H1 (cell line): ENCODE measurements at regions not wholly inside any gene's neighbourhood (a gene's known extent, or its start where the extent isn't known, plus 50 kb on each side); places are given as distances from the start of the nearest gene placed in this dataset.

ENCODE experiments used
- CTCF ChIA-PET: fragments of 300-600 bp; sonication (Branson Sonifier 250); formaldehyde crosslinking; loops from one replicate; lab custom pipeline; 2021; ENCODE audit not compliant: partially characterized antibody; lab: Charles Lee
- POLR2A ChIA-PET: fragments of 300-600 bp; sonication (Branson Sonifier 250); formaldehyde crosslinking; loops from one replicate; lab custom pipeline; 2021; ENCODE audit warnings: inconsistent platforms; ENCODE audit not compliant: partially characterized antibody; lab: Charles Lee
- DNase-seq, 2 experiments: peaks; one replicate each; pipeline versions ENCODE4 v3.0.0 to v3.0.0-alpha.2; 2010 to 2022; ENCODE audit warnings: low spot score in 2 of 2, low read depth in 1 of 2, mixed read lengths in 1 of 2
- FAIRE-seq: peaks from 2 replicates; lab custom pipeline; 2011; peaks lifted over from hg19 to GRCh38; lab: Jason Lieb, UNC
- H2AFZ ChIP-seq: 2 replicates; pipeline ENCODE4 v1.8.1; 2012; ENCODE audit warnings: low read length, inconsistent platforms
- H2AK5ac ChIP-seq: 2 replicates; pipeline ENCODE4 v1.6.1; 2013; ENCODE audit warnings: low read depth, low read length
- H2BK120ac ChIP-seq: replicated peaks from 2 replicates; pipeline ENCODE3; 2013; ENCODE audit warnings: low read depth, low read length, inconsistent platforms
- H2BK12ac ChIP-seq: 2 replicates; pipeline ENCODE4 v1.6.1; 2013; ENCODE audit warnings: low read depth, low read length
- H2BK15ac ChIP-seq: 2 replicates; pipeline ENCODE4 v1.6.1; 2013; ENCODE audit warnings: low read length
- H2BK20ac ChIP-seq: 2 replicates; pipeline ENCODE4 v1.6.1; 2013; ENCODE audit warnings: low read length
- H2BK5ac ChIP-seq: 2 replicates; pipeline ENCODE4 v1.6.1; 2013; ENCODE audit warnings: low read depth, low read length
- H3K14ac ChIP-seq: 2 replicates; pipeline ENCODE4 v1.6.1; 2013; ENCODE audit warnings: inconsistent platforms; ENCODE audit not compliant: insufficient read length
- H3K18ac ChIP-seq: 2 replicates; pipeline ENCODE4 v1.6.1; 2013; ENCODE audit warnings: low read length; ENCODE audit errors: extremely low read depth
- H3K23ac ChIP-seq: 2 replicates; pipeline ENCODE4 v1.6.1; 2013; ENCODE audit warnings: inconsistent platforms; ENCODE audit not compliant: insufficient read length
- H3K23me2 ChIP-seq: 2 replicates; pipeline ENCODE4 v1.6.1; 2013; ENCODE audit warnings: low read depth, low read length
- H3K27ac ChIP-seq: 2 replicates; pipeline ENCODE4 v1.6.1; 2011; ENCODE audit warnings: low read depth, low read length, inconsistent platforms
- H3K27me3 ChIP-seq, 4 experiments: replicated peaks in 1 of 4; 1 replicate in 1 of 4; 2 replicates in 3 of 4; pipeline versions ENCODE4 v1.6.1 to v1.8.1; 2011 to 2013; ENCODE audit warnings: low read length in 3 of 4, mild to moderate bottlenecking in 3 of 4, inconsistent platforms in 2 of 4, mixed read lengths in 2 of 4, moderate library complexity in 1 of 4; ENCODE audit not compliant: control insufficient read depth in 3 of 4, insufficient read depth in 3 of 4; ENCODE audit errors: extremely low read depth in 1 of 4
- H3K36me3 ChIP-seq, 4 experiments: 2 replicates each; pipeline versions ENCODE4 v1.6.1 to v1.8.1; 2011 to 2013; ENCODE audit warnings: mild to moderate bottlenecking in 4 of 4, low read length in 3 of 4, moderate library complexity in 2 of 4, control low read depth in 1 of 4, inconsistent platforms in 1 of 4; ENCODE audit not compliant: insufficient read depth in 4 of 4, control insufficient read depth in 2 of 4
- H3K4ac ChIP-seq: replicated peaks from 2 replicates; pipeline ENCODE3; 2013; ENCODE audit warnings: low read length, low read depth, mixed read lengths, inconsistent platforms; ENCODE audit not compliant: insufficient read length
- H3K4me1 ChIP-seq, 4 experiments: replicated peaks in 1 of 4; 1 replicate in 1 of 4; 2 replicates in 3 of 4; pipeline versions ENCODE4 v1.6.1 to v1.8.1; 2011 to 2013; ENCODE audit warnings: low read length in 3 of 4, inconsistent platforms in 2 of 4, mixed read lengths in 1 of 4; ENCODE audit not compliant: insufficient read depth in 4 of 4, control insufficient read depth in 3 of 4
- H3K4me2 ChIP-seq, 2 experiments: 2 replicates each; pipeline versions ENCODE4 v1.6.1 to v1.8.1; 2011 to 2013; ENCODE audit warnings: low read depth in 2 of 2, low read length in 2 of 2, control low read depth in 1 of 2, inconsistent platforms in 1 of 2, mild to moderate bottlenecking in 1 of 2; ENCODE audit not compliant: insufficient read depth in 1 of 2
- H3K4me3 ChIP-seq, 4 experiments: fragments of 200-600, 300-600 bp in 1 of 4; sonication (generic), shearing (Covaris generic), sonication (Bioruptor Twin) in 1 of 4; 2 replicates each; pipeline versions ENCODE4 v1.5.1 to v1.8.1; 2011 to 2016; ENCODE audit warnings: low read length in 4 of 4, low read depth in 3 of 4, control low read depth in 2 of 4, inconsistent platforms in 2 of 4, mild to moderate bottlenecking in 2 of 4, mixed read lengths in 1 of 4, moderate library complexity in 1 of 4; ENCODE audit not compliant: insufficient read depth in 2 of 4; ENCODE audit errors: extremely low read depth in 1 of 4
- H3K56ac ChIP-seq: replicated peaks from 2 replicates; pipeline ENCODE3; 2013; ENCODE audit warnings: low read depth, mild to moderate bottlenecking, mixed read lengths, low read length, inconsistent platforms; ENCODE audit not compliant: insufficient read length
- H3K79me1 ChIP-seq: 2 replicates; pipeline ENCODE4 v1.6.1; 2013; ENCODE audit warnings: low read depth, low read length, control low read depth
- H3K79me2 ChIP-seq, 2 experiments: 2 replicates each; pipeline versions ENCODE4 v1.6.1 to v1.8.1; 2012 to 2013; ENCODE audit warnings: low read length in 2 of 2, mild to moderate bottlenecking in 2 of 2, inconsistent platforms in 1 of 2; ENCODE audit not compliant: insufficient read depth in 2 of 2, control insufficient read depth in 1 of 2
- H3K9ac ChIP-seq, 4 experiments: replicated peaks in 1 of 4; 1 replicate in 1 of 4; 2 replicates in 3 of 4; pipeline versions ENCODE4 v1.6.1 to v1.8.1; 2011 to 2013; ENCODE audit warnings: low read depth in 3 of 4, low read length in 3 of 4, control low read depth in 2 of 4, mild to moderate bottlenecking in 2 of 4, moderate library complexity in 2 of 4, inconsistent platforms in 1 of 4; ENCODE audit errors: extremely low read depth in 1 of 4
- H3K9me3 ChIP-seq, 2 experiments: 2 replicates each; pipeline versions ENCODE4 v1.6.1 to v1.8.1; 2012 to 2013; ENCODE audit warnings: mild to moderate bottlenecking in 2 of 2, moderate library complexity in 2 of 2, control low read depth in 1 of 2, inconsistent platforms in 1 of 2, low read depth in 1 of 2, low read length in 1 of 2, mixed read lengths in 1 of 2; ENCODE audit not compliant: insufficient read depth in 2 of 2
- H4K20me1 ChIP-seq, 2 experiments: replicated peaks in 1 of 2; 2 replicates each; pipeline versions ENCODE3 to v1.8.1; 2011 to 2013; ENCODE audit warnings: inconsistent platforms in 2 of 2, low read length in 2 of 2, mild to moderate bottlenecking in 1 of 2; ENCODE audit not compliant: insufficient read depth in 2 of 2, control insufficient read depth in 1 of 2
- H4K5ac ChIP-seq: 2 replicates; pipeline ENCODE4 v1.6.1; 2013; ENCODE audit warnings: low read length, low read depth, mixed read lengths, inconsistent platforms; ENCODE audit not compliant: insufficient read length
- H4K8ac ChIP-seq: 2 replicates; pipeline ENCODE4 v1.8.0; 2013; ENCODE audit warnings: mild to moderate bottlenecking, moderate library complexity, low read length, inconsistent platforms; ENCODE audit not compliant: insufficient read depth; ENCODE audit errors: extremely low read depth
- H4K91ac ChIP-seq: replicated peaks from 2 replicates; pipeline ENCODE3; 2013; ENCODE audit warnings: low read length, mixed read lengths, inconsistent platforms; ENCODE audit not compliant: insufficient read length
- BRCA1 ChIP-seq: IDR thresholded peaks from 2 replicates; pipeline ENCODE4 v1.6.1; 2012; ENCODE audit warnings: low read depth, low read length, improper control_type of control experiment
- CBX5 ChIP-seq: fragments of 300-800, 300-1000 bp; sonication (generic); IDR thresholded peaks from 2 replicates; pipeline ENCODE4 v1.7.1; 2016; ENCODE audit warnings: antibody characterized with exemption, low read length, low read depth
- EGR1 ChIP-seq: IDR thresholded peaks from 2 replicates; pipeline ENCODE4 v1.6.1; 2011; ENCODE audit warnings: low read depth, low read length, borderline replicate concordance
- EP300 ChIP-seq, 2 experiments: IDR thresholded peaks; 1 replicate in 1 of 2; 2 replicates in 1 of 2; pipeline ENCODE4 v1.6.1; 2011 to 2012; ENCODE audit warnings: low read depth in 2 of 2, low read length in 2 of 2, mild to moderate bottlenecking in 2 of 2, borderline replicate concordance in 1 of 2, inconsistent platforms in 1 of 2, moderate library complexity in 1 of 2
- JUN ChIP-seq: IDR thresholded peaks from 2 replicates; pipeline ENCODE4 v1.6.1; 2011; ENCODE audit warnings: low read depth, mild to moderate bottlenecking, improper control_type of control experiment, low read length
- JUND ChIP-seq: IDR thresholded peaks from 2 replicates; pipeline ENCODE4 v1.6.1; 2011; ENCODE audit warnings: mild to moderate bottlenecking, improper control_type of control experiment, low read length
- KDM4A ChIP-seq: IDR thresholded peaks from one replicate; pipeline ENCODE4 v1.7.1; 2012; ENCODE audit warnings: low read depth, mild to moderate bottlenecking, moderate library complexity, low read length, inconsistent platforms; ENCODE audit not compliant: severe bottlenecking
- NRF1 ChIP-seq: IDR thresholded peaks from 2 replicates; pipeline ENCODE4 v1.6.1; 2011; ENCODE audit warnings: mild to moderate bottlenecking, low read depth, low read length, improper control_type of control experiment
- RFX5 ChIP-seq: IDR thresholded peaks from 2 replicates; pipeline ENCODE4 v1.6.1; 2011; ENCODE audit warnings: low read depth, low read length, improper control_type of control experiment, borderline replicate concordance
- RNF2 ChIP-seq: fragments of 200-900, 300-1000 bp; sonication (generic); IDR thresholded peaks from 2 replicates; pipeline ENCODE4 v1.7.1; 2016; ENCODE audit warnings: borderline replicate concordance, low read depth, mild to moderate bottlenecking, antibody characterized with exemption, low read length; ENCODE audit not compliant: poor library complexity, severe bottlenecking; ENCODE audit errors: missing control alignments
- SIN3A ChIP-seq, 2 experiments: IDR thresholded peaks in 1 of 2; conservative IDR thresholded peaks in 1 of 2; 2 replicates each; pipeline ENCODE4 v1.6.1; 2011 to 2012; ENCODE audit warnings: low read length in 2 of 2, improper control_type of control experiment in 1 of 2, low read depth in 1 of 2, mild to moderate bottlenecking in 1 of 2
- SUZ12 ChIP-seq: fragments of 200-600 bp; sonication (generic); IDR thresholded peaks from 2 replicates; pipeline ENCODE4 v1.6.1; 2012; ENCODE audit warnings: mild to moderate bottlenecking, inconsistent platforms, low read length, moderate library complexity, mixed read lengths
- TAF1 ChIP-seq: IDR thresholded peaks from 2 replicates; pipeline ENCODE4 v1.6.1; 2011; ENCODE audit warnings: mild to moderate bottlenecking, low read depth, low read length
- WGBS, 2 experiments: shearing (Covaris generic) in 1 of 2; methylation state at CpG; one replicate each; pipeline versions ENCODE4 v1.1.6 to v1.1.7; 2013 to 2015; ENCODE audit warnings: low lambda C conversion rate in 2 of 2, mixed read lengths in 2 of 2, inconsistent platforms in 1 of 2, low coverage in 1 of 2, missing lambda C conversion rate in 1 of 2; ENCODE audit not compliant: insufficient replicate concordance in 2 of 2, insufficient coverage in 1 of 2, insufficient read length in 1 of 2; ENCODE audit errors: extremely low coverage in 1 of 2, missing lambda C conversion rate in 1 of 2; 5-methylcytosine and 5-hydroxymethylcytosine counted together

DNA sequence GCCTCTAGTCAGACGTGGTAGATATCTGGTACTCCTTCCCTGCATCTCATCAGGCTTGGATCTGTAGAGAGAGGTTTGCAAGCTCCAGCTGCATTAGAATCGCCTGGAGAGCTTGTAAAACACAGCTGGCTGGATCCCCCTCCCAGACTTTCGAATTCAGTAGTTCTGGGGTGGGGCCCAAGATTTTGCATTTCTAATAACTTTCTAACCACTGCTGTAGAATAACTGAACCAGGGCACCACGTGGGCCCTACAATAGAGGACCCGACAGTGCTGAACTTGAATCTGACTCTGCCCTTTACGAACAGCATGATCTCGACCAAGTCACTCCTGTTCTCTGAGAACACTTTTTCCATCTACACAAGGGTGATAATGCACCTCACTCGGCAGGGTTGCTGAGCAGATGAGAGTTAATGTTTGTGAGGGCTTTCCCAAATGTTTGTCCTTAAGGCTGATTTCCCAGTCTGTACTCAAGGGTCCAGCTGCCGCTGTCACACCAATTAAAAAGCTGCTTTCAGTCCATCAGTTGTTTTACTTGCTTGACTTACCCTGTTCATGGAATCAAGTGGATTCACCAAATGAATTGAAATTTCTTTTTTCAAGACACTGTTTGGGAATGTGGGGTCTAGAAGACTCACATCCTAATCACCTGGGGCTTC lies 86.6 kb upstream of the SLC24A4 start:
- H3K14ac ChIP-seq: no peak overlapping the region
- no peak for FAIRE-seq
- no peaks in the 10 kb centered on the region; a peak in 1 of 8 replicates for H3K36me3 ChIP-seq
- no peak overlapping the region for H3K9ac ChIP-seq
- H4K5ac ChIP-seq: no peak overlapping the region
- no peak overlapping the region for H3K4ac ChIP-seq
- no peaks in the 10 kb centered on the region for H3K79me2 ChIP-seq
- peaks cover 9 to 16% of the 10 kb centered on the region in 2 experiments; a peak in 3 of 4 replicates for H3K9me3 ChIP-seq
- H3K56ac ChIP-seq: no peak overlapping the region
- H4K91ac ChIP-seq: no peak overlapping the region
- H4K8ac ChIP-seq: no peak overlapping the region
- H2BK20ac ChIP-seq: no peak overlapping the region
- ChIA-PET CTCF (interaction anchor here (0.5 to 1.6 kb wide), 4 partner anchors 27 to 479 kb away, joined by 3 to 5 read pairs (median 4); no protein-coding TSS in a partner anchor), POLR2A (no interaction called here)
- no peak overlapping the region for H2AFZ ChIP-seq
- no peak overlapping the region for H3K18ac ChIP-seq
- H3K23ac ChIP-seq: no peak overlapping the region
- H2BK120ac ChIP-seq: no peak overlapping the region
- no peak overlapping the region for H2BK5ac ChIP-seq
- H2AK5ac ChIP-seq: no peak overlapping the region
- H2BK15ac ChIP-seq: no peak overlapping the region
- H2BK12ac ChIP-seq: no peak overlapping the region
- H3K4me3 ChIP-seq: no peak overlapping the region
- DNase-seq: no peak
- no peak overlapping the region for H3K4me2 ChIP-seq
- H3K4me1 ChIP-seq: no peaks in the 10 kb centered on the region
- no peak overlapping the region for H3K27ac ChIP-seq
- WGBS, 2 experiments: 85% methylated on average over 9 of the region's 9 CpGs; no CpG with 5 or more reads in 1 of the 2 experiments
- H3K27me3 ChIP-seq: no peaks in the 10 kb centered on the region
- H3K79me1 ChIP-seq: no peaks in the 10 kb centered on the region
- no peaks in the 10 kb centered on the region; the same call in 1 of the 2 replicates for H3K23me2 ChIP-seq
- H4K20me1 ChIP-seq: no peaks in the 10 kb centered on the region
- TF ChIP-seq JUND: no peak
- no peak for TF ChIP-seq TAF1
- TF ChIP-seq EP300 (IDR thresholded peaks at IDR 0.05; ENCODE audit: borderline replicate concordance in 1 of 2, low read depth in 2 of 2, low read length in 2 of 2): no peak
- TF ChIP-seq BRCA1: no peak
- no peak for TF ChIP-seq JUN
- TF ChIP-seq SIN3A (conservative IDR thresholded peaks at IDR 0.05 in 1 of 2, IDR thresholded peaks at IDR 0.05 in 1 of 2; ENCODE audit: low read depth in 1 of 2, low read length in 2 of 2): no peak
- TF ChIP-seq KDM4A: no peak
- no peak for TF ChIP-seq SUZ12
- no peak for TF ChIP-seq NRF1
- no peak for TF ChIP-seq RNF2
- TF ChIP-seq EGR1: no peak
- TF ChIP-seq CBX5: no peak
- TF ChIP-seq RFX5: no peak
